HL-60 (cell line): ENCODE measurements at regions not wholly inside any gene's neighbourhood (a gene's known extent, or its start where the extent isn't known, plus 50 kb on each side); places are given as distances from the start of the nearest gene placed in this dataset.

Source experiments
- CTCF ChIP-seq: IDR thresholded peaks from one replicate; pipeline ENCODE4 v1.5.1; 2011; ENCODE audit warnings: low read length, control low read depth, inconsistent platforms; ENCODE audit not compliant: insufficient read depth
- POLR2AphosphoS5 ChIP-seq: IDR thresholded peaks from 2 replicates; pipeline ENCODE4 v1.6.1; 2012; ENCODE audit warnings: low read depth
- REST ChIP-seq: IDR thresholded peaks from 2 replicates; pipeline ENCODE4 v1.6.1; 2012; ENCODE audit warnings: low read depth; ENCODE audit not compliant: insufficient replicate concordance
- SPI1 ChIP-seq: IDR thresholded peaks from 2 replicates; pipeline ENCODE4 v1.6.1; 2012; ENCODE audit warnings: low read depth, mild to moderate bottlenecking, borderline replicate concordance

- TF ChIP-seq CTCF, result no peak
- no peak for TF ChIP-seq REST
- no peak for TF ChIP-seq POLR2AphosphoS5
- TF ChIP-seq SPI1, result no peak
These were observed 55.6 kb upstream of the CPNE8 start for GRCh38 chr12:38961012-38961411.
